KMS-11 (cell line): ENCODE measurements at regions not wholly inside any gene's neighbourhood (a gene's known extent, or its start where the extent isn't known, plus 50 kb on each side); places are given as distances from the start of the nearest gene placed in this dataset.

Experiments used
- H2AFZ ChIP-seq: fragments of 200-600 bp; sonication (generic); 2 replicates; pipeline ENCODE4 v1.6.1; 2016; ENCODE audit warnings: antibody characterized with exemption, mixed run types, low read depth
- H3K27ac ChIP-seq: fragments of 200-600 bp; sonication (generic); 2 replicates; pipeline ENCODE4 v1.6.1; 2016; ENCODE audit warnings: mild to moderate bottlenecking, mixed run types
- H3K27me3 ChIP-seq: fragments of 200-600 bp; sonication (generic); 2 replicates; pipeline ENCODE4 v1.6.1; 2017; ENCODE audit warnings: mild to moderate bottlenecking, low read depth, mixed run types, moderate library complexity; ENCODE audit not compliant: insufficient read depth
- H3K36me3 ChIP-seq: fragments of 200-600 bp; sonication (generic); 2 replicates; pipeline ENCODE4 v1.6.1; 2017; ENCODE audit warnings: mild to moderate bottlenecking, mixed run types; ENCODE audit not compliant: insufficient read depth
- H3K4me1 ChIP-seq: fragments of 200-600 bp; sonication (generic); 2 replicates; pipeline ENCODE4 v1.6.1; 2016; ENCODE audit warnings: mild to moderate bottlenecking, low read depth, mixed run types; ENCODE audit not compliant: poor library complexity, severe bottlenecking
- H3K4me2 ChIP-seq: fragments of 200-600 bp; sonication (generic); 2 replicates; pipeline ENCODE4 v1.7.0; 2016; ENCODE audit warnings: mild to moderate bottlenecking, mixed run types
- H3K4me3 ChIP-seq: fragments of 200-600 bp; sonication (generic); IDR thresholded peaks from 2 replicates; pipeline ENCODE4 v1.6.1; 2017; ENCODE audit warnings: low read depth, low read length, mixed read lengths; ENCODE audit not compliant: insufficient read depth
- H3K79me2 ChIP-seq: fragments of 200-600 bp; sonication (generic); 2 replicates; pipeline ENCODE4 v1.6.1; 2016; ENCODE audit warnings: low read depth, mixed run types; ENCODE audit not compliant: insufficient read depth
- H3K9ac ChIP-seq: fragments of 200-600 bp; sonication (generic); 2 replicates; pipeline ENCODE4 v1.6.1; 2016; ENCODE audit warnings: mild to moderate bottlenecking, mixed run types
- H4K20me1 ChIP-seq: fragments of 200-600 bp; sonication (generic); 2 replicates; pipeline ENCODE4 v1.6.1; 2016; ENCODE audit warnings: mild to moderate bottlenecking, mixed run types; ENCODE audit not compliant: insufficient read depth
- CTCF ChIP-seq: fragments of 200-600 bp; sonication (generic); conservative IDR thresholded peaks from 2 replicates; pipeline ENCODE4 v1.6.1; 2017; ENCODE audit warnings: low read depth, mild to moderate bottlenecking, antibody characterized with exemption, low read length, moderate library complexity, mixed read lengths

DNA sequence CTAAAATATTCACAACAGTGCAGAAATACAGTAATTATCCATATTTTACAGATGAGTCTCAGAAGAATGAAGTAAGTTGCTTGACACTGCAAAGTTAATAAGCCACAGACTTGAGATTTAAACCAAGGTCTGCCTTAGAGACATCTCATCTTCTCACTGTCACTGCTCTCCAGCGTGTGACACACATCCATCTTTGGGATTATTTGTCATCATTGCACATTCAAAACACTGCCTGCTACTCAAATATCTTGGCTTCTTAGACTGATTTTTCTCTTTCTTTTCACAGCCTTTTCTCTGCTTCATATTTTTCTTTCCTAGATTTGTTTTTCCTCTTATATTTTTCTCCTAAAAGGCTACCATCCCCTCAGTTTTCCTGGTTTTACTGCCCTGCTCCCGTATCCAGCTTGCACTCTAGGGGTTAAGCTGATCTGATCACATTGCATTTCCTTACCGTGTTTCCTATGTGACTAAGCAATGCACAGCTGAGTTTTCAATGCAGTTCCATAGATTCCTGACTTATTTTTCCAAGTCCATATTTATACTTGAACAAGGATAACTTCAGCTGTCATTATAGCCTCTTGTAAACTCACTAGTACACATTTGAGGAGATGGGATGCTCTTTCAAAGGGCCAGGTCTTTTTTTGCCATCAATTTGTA lies 353.0 kb downstream of the PLK2 start:
- Histone ChIP-seq H3K79me2 (no peaks in the 10 kb centered on the region), H3K4me2 (no peak overlapping the region)
- TF ChIP-seq CTCF = no peak

GRCh38 chr5:58105836-58106235 lies 354.1 kb downstream of the PLK2 start:
- H3K27ac ChIP-seq = no peak overlapping the region
- no peaks in the 10 kb centered on the region for H3K36me3 ChIP-seq
- no peak for TF ChIP-seq CTCF
- no peaks in the 10 kb centered on the region for H3K27me3 ChIP-seq
- H3K9ac ChIP-seq = no peak overlapping the region
- no peaks in the 10 kb centered on the region for H4K20me1 ChIP-seq
- H3K79me2 ChIP-seq = no peaks in the 10 kb centered on the region
- no peaks in the 10 kb centered on the region for H3K4me1 ChIP-seq
- no peak overlapping the region for H3K4me2 ChIP-seq
- no peak overlapping the region for H2AFZ ChIP-seq
- no peak overlapping the region for H3K4me3 ChIP-seq

More for the DNA sequence above, 353.0 kb downstream of the PLK2 start:
- no peaks in the 10 kb centered on the region for H3K27me3 ChIP-seq
- H3K4me3 ChIP-seq = no peak overlapping the region
- no peaks in the 10 kb centered on the region for H4K20me1 ChIP-seq
- no peak overlapping the region for H3K9ac ChIP-seq
- no peaks in the 10 kb centered on the region for H3K4me1 ChIP-seq
- no peaks in the 10 kb centered on the region for H3K36me3 ChIP-seq
- H2AFZ ChIP-seq = no peak overlapping the region
- H3K27ac ChIP-seq = no peak overlapping the region

DNA sequence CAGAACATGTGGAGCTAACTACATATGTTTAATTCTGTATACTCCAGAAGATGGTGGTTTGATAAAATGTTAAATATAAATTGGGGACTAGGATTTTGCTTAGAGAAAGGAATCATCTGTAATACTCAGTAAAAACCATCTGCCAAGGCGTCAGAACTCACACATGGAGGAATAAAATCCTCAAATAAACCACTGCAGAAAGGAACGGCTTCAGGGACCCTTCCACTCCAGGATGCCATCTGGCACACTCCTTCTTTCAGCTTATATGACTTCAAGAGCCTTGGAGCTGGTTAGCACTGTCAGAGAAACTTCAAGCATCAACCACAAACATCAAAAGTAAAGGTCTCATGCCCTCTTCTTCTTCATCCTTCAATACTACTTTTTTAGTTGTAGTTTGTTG lies 360.6 kb downstream of the PLK2 start:
- H3K4me1 ChIP-seq = no peaks in the 10 kb centered on the region
- no peak overlapping the region for H2AFZ ChIP-seq
- no peaks in the 10 kb centered on the region for H4K20me1 ChIP-seq
- H3K4me2 ChIP-seq = no peak overlapping the region
- no peak overlapping the region for H3K9ac ChIP-seq
- no peak for TF ChIP-seq CTCF
- no peaks in the 10 kb centered on the region for H3K36me3 ChIP-seq
- H3K27ac ChIP-seq = no peak overlapping the region
- no peaks in the 10 kb centered on the region for H3K79me2 ChIP-seq
- no peaks in the 10 kb centered on the region for H3K27me3 ChIP-seq
- no peak overlapping the region for H3K4me3 ChIP-seq

GRCh38 chr5:58094031-58094430 lies 365.9 kb downstream of the PLK2 start:
- no peak for TF ChIP-seq CTCF
- H4K20me1 ChIP-seq = no peaks in the 10 kb centered on the region
- H3K27ac ChIP-seq = no peak overlapping the region
- no peaks in the 10 kb centered on the region for H3K27me3 ChIP-seq
- H3K79me2 ChIP-seq = no peaks in the 10 kb centered on the region
- no peak overlapping the region for H3K4me3 ChIP-seq
- H3K36me3 ChIP-seq = no peaks in the 10 kb centered on the region
- H2AFZ ChIP-seq = no peak overlapping the region
- H3K4me2 ChIP-seq = no peak overlapping the region
- no peak overlapping the region for H3K9ac ChIP-seq
- H3K4me1 ChIP-seq = no peaks in the 10 kb centered on the region
